Stimulated activated CD4-positive, alpha-beta T cell treated with anti-CD3 and anti-CD28 coated beads, TNF-alpha, amount 100 ng/mL, for 24 hours (primary cell): ENCODE measurements at regions not wholly inside any gene's neighbourhood (a gene's known extent, or its start where the extent isn't known, plus 50 kb on each side); places are given as distances from the start of the nearest gene placed in this dataset.

ENCODE experiments used
- DNase-seq, 3 experiments: peaks; one replicate each; pipeline ENCODE4 v3.0.0-alpha.2; 2020; ENCODE audit warnings: low read depth in 3 of 3

- no peak for DNase-seq
Observed at GRCh38 chr11:134691985-134692384, 279.9 kb upstream of the B3GAT1 start.

DNA sequence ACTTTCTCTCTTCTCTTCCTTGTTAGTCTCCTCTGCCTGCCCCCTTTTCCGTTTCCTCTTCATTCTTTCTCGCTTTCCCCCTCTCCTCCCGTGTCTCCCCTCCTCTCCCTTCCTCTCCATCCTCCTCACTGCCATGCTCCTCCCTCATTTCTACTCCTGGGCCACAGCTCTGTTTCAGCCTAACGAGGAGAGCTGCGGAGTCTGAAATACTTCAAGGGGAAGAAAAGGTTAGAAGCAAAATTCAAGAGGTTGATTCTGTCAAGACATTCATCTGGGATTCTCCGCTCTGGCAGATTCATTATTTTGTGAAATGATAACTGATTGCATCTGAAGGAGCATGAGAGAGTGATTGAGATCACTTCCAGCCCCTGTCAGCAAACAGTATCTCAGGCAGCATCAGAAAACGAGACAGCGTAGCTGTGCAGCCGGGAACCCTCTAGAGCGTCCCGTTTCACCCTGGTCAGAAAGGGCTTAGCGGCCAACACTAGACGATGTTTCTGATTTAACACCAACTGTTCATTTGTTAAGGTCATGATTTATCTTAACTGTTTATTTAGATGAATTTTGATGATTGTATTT, 279.3 kb upstream of the B3GAT1 start:
- no peak for DNase-seq

- no peak for DNase-seq
Observed at GRCh38 chr11:134689886-134690285, 277.8 kb upstream of the B3GAT1 start.

DNA sequence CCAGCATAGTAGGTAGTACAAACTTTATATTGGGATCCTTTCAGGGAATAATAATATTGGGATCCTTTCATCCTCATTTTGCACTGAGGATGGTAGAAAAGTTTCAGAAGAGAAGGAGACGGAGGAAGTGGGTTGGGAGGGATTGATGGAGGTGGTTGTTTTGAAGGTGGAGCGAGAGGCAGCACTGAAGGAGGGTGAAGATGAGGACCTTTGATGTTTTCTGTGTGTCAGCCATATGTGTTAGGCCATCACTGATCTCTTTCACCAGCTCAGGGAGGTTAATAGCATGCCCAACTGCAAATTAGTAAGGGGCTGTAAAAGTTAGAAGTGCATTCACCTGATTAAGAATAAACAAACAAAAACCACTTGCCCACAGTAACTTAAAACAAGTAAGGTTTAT, 275.5 kb upstream of the B3GAT1 start:
- no peak for DNase-seq

DNA sequence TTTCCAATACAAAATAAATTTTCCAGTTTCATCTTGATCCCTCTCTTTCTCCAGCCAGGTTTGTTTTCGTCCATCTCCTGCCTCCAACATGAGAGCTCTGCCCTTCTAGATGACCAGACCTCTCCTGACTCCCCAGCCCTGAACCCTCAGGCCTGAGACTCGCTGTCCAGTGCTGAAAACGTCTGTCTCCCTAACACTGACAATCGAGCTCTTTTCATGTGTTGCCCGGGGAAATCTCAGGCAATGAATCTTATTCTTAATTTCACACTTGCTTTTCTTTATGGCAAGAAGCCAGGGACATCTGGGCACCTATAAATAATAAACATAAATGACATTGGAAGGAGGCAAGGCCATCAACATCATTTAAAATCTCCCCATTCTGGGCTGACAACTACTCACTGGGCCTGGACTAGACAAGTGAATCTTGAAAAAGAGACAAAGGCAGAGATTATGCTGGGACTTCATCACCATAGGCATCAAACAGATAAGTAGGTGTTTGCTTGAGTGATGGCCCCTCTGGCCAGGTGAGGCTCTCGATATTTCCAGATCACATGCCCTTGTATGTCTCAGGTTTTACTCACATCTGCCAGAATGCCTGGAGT, 274.5 kb upstream of the B3GAT1 start:
- no peak for DNase-seq

- no peak for DNase-seq
Observed at GRCh38 chr11:134685793-134686380, 273.8 kb upstream of the B3GAT1 start.

DNA sequence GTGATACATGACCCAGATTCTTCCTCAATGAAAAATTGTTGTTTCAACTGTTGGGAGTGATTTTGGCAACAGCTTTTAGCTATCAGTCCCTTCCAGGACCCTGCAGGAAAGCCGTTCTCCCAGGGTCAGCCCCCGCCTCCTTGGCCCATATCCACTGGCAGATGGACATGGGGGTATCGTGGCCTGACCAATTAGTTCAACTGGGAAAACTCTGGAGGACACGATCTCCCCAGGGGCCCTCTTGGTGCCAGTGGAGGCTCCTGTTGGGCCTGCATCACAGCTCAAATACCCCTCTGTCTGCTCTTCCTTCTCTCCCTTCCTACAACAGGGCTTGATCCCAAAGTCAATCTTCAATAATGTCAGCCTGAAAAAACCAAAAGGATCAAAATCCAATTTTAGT, 272.5 kb upstream of the B3GAT1 start:
- no peak for DNase-seq

GRCh38 chr11:134683860-134684259, 271.8 kb upstream of the B3GAT1 start:
- DNase-seq = no peak

DNA sequence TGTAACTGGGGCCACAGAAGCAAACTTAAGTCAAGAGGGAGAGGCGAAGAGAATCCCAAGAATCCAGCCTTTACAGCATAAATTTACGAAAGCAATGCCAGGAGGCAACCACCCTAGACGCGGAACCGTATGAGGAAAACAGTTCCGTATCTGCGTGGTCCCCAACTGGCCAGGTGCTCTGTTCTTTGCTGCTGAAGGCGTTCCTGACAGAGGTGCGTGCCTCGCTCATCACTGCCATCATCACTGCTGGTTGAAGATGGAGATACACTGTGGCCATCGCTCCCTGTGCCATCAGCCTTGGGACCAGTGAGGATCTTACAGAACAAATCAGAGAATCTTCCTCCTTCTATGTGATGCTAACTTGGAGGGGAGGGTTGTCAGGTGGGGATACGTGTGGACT, 270.5 kb upstream of the B3GAT1 start:
- DNase-seq = no peak

GRCh38 chr11:134679592-134679991, 267.6 kb upstream of the B3GAT1 start:
- DNase-seq = no peak

GRCh38 chr11:134678744-134679143, 266.7 kb upstream of the B3GAT1 start:
- DNase-seq = no peak

- DNase-seq = no peak
Observed at GRCh38 chr11:134677891-134678551, 266.0 kb upstream of the B3GAT1 start.

GRCh38 chr11:134677397-134677822, 265.4 kb upstream of the B3GAT1 start:
- DNase-seq = no peak

DNA sequence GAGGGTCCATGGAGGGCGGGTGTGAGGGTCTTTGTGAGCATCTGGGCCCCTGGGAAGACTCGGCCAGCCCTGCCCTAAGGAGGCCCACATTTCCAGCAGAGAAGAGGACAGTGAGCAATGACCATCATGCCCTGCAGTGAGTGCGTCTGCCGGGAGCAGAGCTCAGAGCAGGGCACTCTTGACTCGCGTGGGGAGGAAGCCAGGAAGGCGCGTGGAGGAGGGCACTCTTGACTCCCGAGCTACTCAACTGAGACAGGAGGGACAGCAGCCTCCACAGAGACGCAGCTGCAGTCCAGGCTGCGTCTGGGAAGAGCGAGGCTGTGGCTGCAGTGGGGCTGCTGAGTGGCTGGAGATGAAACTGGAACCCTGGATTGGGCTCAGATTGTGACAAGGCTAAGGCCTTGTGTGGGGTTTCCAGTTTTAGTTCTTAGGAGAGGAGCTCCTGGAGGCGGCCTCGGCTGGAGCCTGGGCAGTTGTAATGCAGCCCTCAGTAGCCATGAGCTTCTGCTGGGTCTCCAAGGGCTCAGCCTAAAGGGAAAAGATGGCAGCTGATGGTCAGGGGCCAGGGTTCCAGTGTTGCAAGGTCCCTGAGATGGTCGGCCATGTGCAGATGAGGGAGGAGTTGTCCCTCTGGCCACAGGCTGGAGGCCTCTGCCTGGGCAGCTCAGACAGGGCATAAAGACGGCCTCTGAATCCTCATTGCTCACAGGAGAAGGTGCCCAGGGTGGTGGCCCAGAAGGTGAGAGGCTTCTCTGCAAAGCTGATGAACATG, 264.7 kb upstream of the B3GAT1 start:
- DNase-seq = no peak

DNA sequence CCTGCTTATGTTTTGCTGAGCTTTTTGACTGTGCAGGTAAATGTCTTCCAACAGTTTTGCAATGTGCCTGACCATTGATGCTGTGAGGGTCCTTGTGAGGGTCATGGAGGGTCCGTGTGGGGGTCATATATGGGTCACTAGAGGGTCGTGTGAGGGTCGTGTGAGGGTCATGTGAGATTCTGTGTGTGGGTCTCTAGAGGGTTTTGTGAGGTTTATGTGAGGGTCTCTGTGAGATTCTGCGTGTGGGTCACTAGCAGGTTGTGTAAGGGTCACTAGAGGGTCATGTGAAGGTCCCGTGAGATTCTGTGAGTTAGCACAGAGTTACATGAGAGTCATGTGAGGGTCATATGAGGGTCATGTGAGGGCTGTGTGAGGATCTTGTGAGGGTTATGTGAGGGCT, 263.9 kb upstream of the B3GAT1 start:
- DNase-seq = no peak

DNA sequence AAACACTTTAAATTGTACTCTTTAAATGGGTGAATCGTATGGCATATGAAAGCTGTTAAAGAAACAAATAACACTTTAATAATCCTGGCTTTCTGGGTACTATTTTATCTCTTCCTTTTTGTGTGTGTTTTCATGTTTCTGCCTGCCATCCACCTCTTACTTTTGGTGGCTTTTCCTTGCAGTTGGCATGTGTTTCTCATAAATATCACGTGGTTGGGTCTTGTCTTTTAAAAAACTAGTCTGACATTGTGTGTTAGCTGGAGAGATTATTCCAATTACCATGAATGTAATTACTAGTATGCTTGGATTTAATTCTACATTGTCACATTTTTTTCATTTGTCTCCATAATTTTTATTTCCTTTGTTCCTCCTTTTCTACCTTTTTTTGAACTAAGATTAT, 262.9 kb upstream of the B3GAT1 start:
- DNase-seq = no peak

DNA sequence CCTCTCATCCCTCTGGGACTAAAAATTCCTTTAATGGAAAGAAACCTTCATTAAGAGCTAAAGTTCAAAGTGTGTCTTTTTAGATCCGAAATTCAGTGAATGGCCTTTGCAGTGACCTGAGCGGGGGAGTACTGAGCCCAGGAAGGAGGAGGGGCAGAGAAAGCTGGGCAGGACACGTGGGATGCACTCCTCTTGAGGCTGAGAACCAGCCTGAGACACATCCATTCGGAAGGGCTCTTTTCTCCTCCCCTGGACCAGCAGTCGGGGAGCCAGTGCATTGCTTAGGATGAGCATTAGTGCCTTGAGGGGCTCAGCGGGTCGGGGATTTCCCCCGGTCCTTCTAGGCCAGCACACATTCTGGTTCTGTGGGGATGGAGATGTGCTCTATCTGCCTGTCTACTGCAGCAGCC, 258.9 kb upstream of the B3GAT1 start:
- DNase-seq = no peak

GRCh38 chr11:134670247-134670782, 258.3 kb upstream of the B3GAT1 start:
- no peak for DNase-seq

DNA sequence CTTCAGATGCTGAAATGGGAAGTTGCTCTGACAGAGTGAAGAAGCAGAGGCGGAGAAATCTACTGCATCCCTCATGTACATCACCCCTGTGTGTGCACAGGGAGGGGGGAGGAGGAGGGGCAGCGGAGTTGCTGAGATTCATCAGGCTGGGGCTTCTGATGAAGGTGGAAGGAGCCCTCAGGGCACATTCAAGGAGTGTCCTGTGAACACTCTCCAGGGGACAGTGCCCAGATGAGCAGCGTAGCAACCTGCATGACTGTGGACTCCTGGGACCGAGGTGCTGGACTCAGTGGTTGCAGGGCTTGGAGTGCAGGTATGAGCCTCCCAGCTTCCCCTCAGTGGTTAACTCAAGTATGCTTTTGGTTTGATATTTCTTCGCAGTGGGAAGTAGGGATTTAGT, 257.8 kb upstream of the B3GAT1 start:
- no peak for DNase-seq

GRCh38 chr11:134668796-134669195, 256.8 kb upstream of the B3GAT1 start:
- no peak for DNase-seq

GRCh38 chr11:134668076-134668475, 256.0 kb upstream of the B3GAT1 start:
- no peak for DNase-seq

GRCh38 chr11:134667505-134667904, 255.5 kb upstream of the B3GAT1 start:
- DNase-seq = no peak
